Psoas muscle (tissue), 7 donors: ENCODE measurements at regions not wholly inside any gene's neighbourhood (a gene's known extent, or its start where the extent isn't known, plus 50 kb on each side); places are given as distances from the start of the nearest gene placed in this dataset.

Experiments used
- ATAC-seq, 4 donors: fragments of 200-7000 bp; cut with Tn5 transposase; one replicate each; pipeline ENCODE4 v1.9.1; 2020; ENCODE audit warnings: moderate library complexity in 3 of 4, mild to moderate bottlenecking in 2 of 4
- DNase-seq, 2 donors: peaks; one replicate each; pipeline ENCODE4 v3.0.0-alpha.2; 2020
- H3K27ac ChIP-seq: fragments of 200-600 bp; one replicate; pipeline ENCODE4 v1.8.0; 2022
- H3K27me3 ChIP-seq, 3 donors: fragments of 200-600 bp in 1 of 3; one replicate each; pipeline versions ENCODE4 v1.6.1 to v1.8.0; 2013 to 2022; ENCODE audit warnings: low read length in 2 of 3, mild to moderate bottlenecking in 2 of 3, moderate library complexity in 1 of 3; ENCODE audit not compliant: insufficient read depth in 3 of 3
- H3K36me3 ChIP-seq, 2 donors: fragments of 200-600 bp in 1 of 2; one replicate each; pipeline versions ENCODE4 v1.6.1 to v1.8.0; 2013 to 2022; ENCODE audit warnings: low read depth in 1 of 2, mild to moderate bottlenecking in 1 of 2, moderate library complexity in 1 of 2; ENCODE audit not compliant: insufficient read depth in 1 of 2
- H3K4me1 ChIP-seq: fragments of 200-600 bp; one replicate; pipeline ENCODE4 v1.8.0; 2022
- H3K4me3 ChIP-seq: fragments of 200-600 bp; one replicate; pipeline ENCODE4 v1.8.0; 2022; ENCODE audit warnings: mild to moderate bottlenecking
- H3K9me3 ChIP-seq: fragments of 200-600 bp; one replicate; pipeline ENCODE4 v1.8.0; 2022
- CTCF ChIP-seq: fragments of 200-600 bp; IDR thresholded peaks from one replicate; pipeline ENCODE4 v1.8.0; 2022; ENCODE audit warnings: antibody characterized with exemption
- WGBS, 3 donors: extraction: QIAGEN DNeasy Blood & Tissue Kit; methylation state at CpG; one replicate each; pipeline versions ENCODE4 v1.1.6 to v1.1.7; 2013; 5-methylcytosine and 5-hydroxymethylcytosine counted together
- intact Hi-C, 2 donors: fragments of 100-400 bp; cut with DNase I; formaldehyde crosslinking; loops; one replicate each; pipeline versions ENCODE4 v1.11.0 to v1.14.2; 2022
- donor health status: healthy with polysubstance abuse.
- donor health status: DM: no; HTN: no; CAD: no; lungs with moderate emphysema.
- donor health status: Bipolar disorder and iron deficiency.
- donor health status: healthy.
- donor health status: DM: yes; HTN: yes; CAD: no.
- donor health status: DM: no; HTN: no; CAD: no.
- donor health status: DM: yes; HTN: yes; CAD: no.

- Histone ChIP-seq H3K4me1 (peaks cover 5% of the 10 kb centered on the region), H3K27me3 (no peaks in the 10 kb centered on the region), H3K27ac (no peak overlapping the region), H3K4me3 (no peak overlapping the region), H3K36me3 (no peaks in the 10 kb centered on the region), H3K9me3 (peaks cover 11% of the 10 kb centered on the region)
- ATAC-seq (peak in 1 of 4 donors; percentile 44), DNase-seq (no peak)
- WGBS, 3 donors, result 48 to 56% (median 50%) methylated on average over 4 of the region's 4 CpGs
- intact Hi-C loops, result no loop called here
- TF ChIP-seq CTCF, result no peak
Measured at GRCh38 chr2:63763391-63763941, 78.2 kb upstream of the UGP2 start.

- DNase-seq (no peak), ATAC-seq (peak in 1 of 4 donors; percentile 24)
- Histone ChIP-seq H3K36me3 (no peaks in the 10 kb centered on the region), H3K27me3 (no peaks in the 10 kb centered on the region), H3K4me3 (no peak overlapping the region), H3K4me1 (peaks cover 5% of the 10 kb centered on the region), H3K27ac (no peak overlapping the region), H3K9me3 (peaks cover 11% of the 10 kb centered on the region)
- no peak for TF ChIP-seq CTCF
- WGBS, 3 donors, result 37 to 64% (median 50%) methylated on average over 2 of the region's 2 CpGs
- intact Hi-C loops, result no loop called here
Measured at GRCh38 chr2:63764630-63765029, 77.1 kb upstream of the UGP2 start.

- Histone ChIP-seq H3K4me3 (no peak overlapping the region), H3K36me3 (no peaks in the 10 kb centered on the region), H3K9me3 (peaks cover 11% of the 10 kb centered on the region), H3K4me1 (peaks cover 5% of the 10 kb centered on the region), H3K27me3 (no peaks in the 10 kb centered on the region), H3K27ac (no peak overlapping the region)
- intact Hi-C loops, result no loop called here
- DNase-seq (no peak), ATAC-seq (peak in 1 of 4 donors; percentile 13)
- 61 to 84% (median 76%) methylated on average over 2 of the region's 2 CpGs for WGBS, 3 donors
- TF ChIP-seq CTCF, result no peak
Measured at GRCh38 chr2:63765117-63765516, 76.6 kb upstream of the UGP2 start.

GRCh38 chr2:63767307-63767706, 74.4 kb upstream of the UGP2 start:
- ATAC-seq (no peak), DNase-seq (no peak)
- intact Hi-C loops, result no loop called here
- no peak for TF ChIP-seq CTCF
- WGBS, 3 donors, result 91 to 99% (median 98%) methylated on average over 1 of the region's 1 CpG
- no peak overlapping the region for H3K27ac ChIP-seq
- H3K4me3 ChIP-seq, result no peak overlapping the region
- peaks cover 5% of the 10 kb centered on the region for H3K4me1 ChIP-seq
- H3K27me3 ChIP-seq, result no peaks in the 10 kb centered on the region
- H3K36me3 ChIP-seq, result no peaks in the 10 kb centered on the region
- H3K9me3 ChIP-seq, result peaks cover 11% of the 10 kb centered on the region

GRCh38 chr2:63768051-63768450, 73.6 kb upstream of the UGP2 start:
- TF ChIP-seq CTCF, result no peak
- no peak overlapping the region for H3K27ac ChIP-seq
- H3K27me3 ChIP-seq, result no peaks in the 10 kb centered on the region
- peaks cover 5% of the 10 kb centered on the region for H3K4me1 ChIP-seq
- H3K36me3 ChIP-seq, result no peaks in the 10 kb centered on the region
- intact Hi-C loops, result no loop called here
- DNase-seq (no peak), ATAC-seq (no peak)
- H3K4me3 ChIP-seq, result no peak overlapping the region
- peaks cover 11% of the 10 kb centered on the region for H3K9me3 ChIP-seq
